Trophoblast cell (in vitro differentiated cells and primary cell): ENCODE measurements at regions not wholly inside any gene's neighbourhood (a gene's known extent, or its start where the extent isn't known, plus 50 kb on each side); places are given as distances from the start of the nearest gene placed in this dataset.

Experiments used
- DNase-seq, 2 donors: peaks; one replicate each; pipeline ENCODE4 v3.0.0-alpha.2; 2016
- H2AFZ ChIP-seq: 2 replicates; pipeline ENCODE4 v1.6.1; 2013; ENCODE audit warnings: low read length, moderate library complexity, mild to moderate bottlenecking; ENCODE audit not compliant: insufficient read depth, poor library complexity
- H2AK5ac ChIP-seq: 2 replicates; pipeline ENCODE4 v1.6.1; 2013; ENCODE audit warnings: mild to moderate bottlenecking, low read length
- H2BK120ac ChIP-seq: 2 replicates; pipeline ENCODE4 v1.6.1; 2013; ENCODE audit warnings: low read length, mild to moderate bottlenecking, moderate library complexity; ENCODE audit not compliant: insufficient read depth, poor library complexity
- H2BK12ac ChIP-seq: 2 replicates; pipeline ENCODE4 v1.6.1; 2013; ENCODE audit warnings: mild to moderate bottlenecking, low read length, moderate library complexity
- H2BK5ac ChIP-seq: 2 replicates; pipeline ENCODE4 v1.6.1; 2013; ENCODE audit warnings: low read length, low read depth, moderate library complexity, mild to moderate bottlenecking; ENCODE audit not compliant: poor library complexity
- H3K14ac ChIP-seq: 2 replicates; pipeline ENCODE4 v1.6.1; 2013; ENCODE audit warnings: mild to moderate bottlenecking, low read length
- H3K18ac ChIP-seq: 2 replicates; pipeline ENCODE4 v1.6.1; 2013; ENCODE audit warnings: mild to moderate bottlenecking, low read length
- H3K23ac ChIP-seq: 2 replicates; pipeline ENCODE4 v1.6.1; 2013; ENCODE audit warnings: low read length
- H3K27ac ChIP-seq: 2 replicates; pipeline ENCODE4 v1.5.1; 2013; ENCODE audit warnings: low read depth, mild to moderate bottlenecking, inconsistent platforms, low read length, moderate library complexity
- H3K27me3 ChIP-seq: 2 replicates; pipeline ENCODE4 v1.6.1; 2013; ENCODE audit warnings: inconsistent platforms, mild to moderate bottlenecking, low read length, moderate library complexity; ENCODE audit not compliant: insufficient read depth
- H3K36me3 ChIP-seq, 2 experiments: 1 replicate in 1 of 2; 2 replicates in 1 of 2; pipeline ENCODE4 v1.6.1; 2013; ENCODE audit warnings: low read length in 2 of 2, mild to moderate bottlenecking in 2 of 2, moderate library complexity in 1 of 2; ENCODE audit not compliant: insufficient read depth in 2 of 2, control insufficient read depth in 1 of 2
- H3K4ac ChIP-seq: 2 replicates; pipeline ENCODE4 v1.6.1; 2013; ENCODE audit warnings: low read depth, mild to moderate bottlenecking, low read length, moderate library complexity
- H3K4me1 ChIP-seq, 2 experiments: 1 replicate in 1 of 2; 2 replicates in 1 of 2; pipeline ENCODE4 v1.6.1; 2013; ENCODE audit warnings: low read length in 2 of 2, mild to moderate bottlenecking in 2 of 2, moderate library complexity in 1 of 2; ENCODE audit not compliant: insufficient read depth in 2 of 2, control insufficient read depth in 1 of 2
- H3K4me2 ChIP-seq: 2 replicates; pipeline ENCODE4 v1.6.1; 2013; ENCODE audit warnings: inconsistent platforms, mild to moderate bottlenecking, low read length, moderate library complexity
- H3K4me3 ChIP-seq: 2 replicates; pipeline ENCODE4 v1.5.1; 2013; ENCODE audit warnings: mild to moderate bottlenecking, low read depth, low read length, inconsistent platforms
- H3K79me1 ChIP-seq: one replicate; pipeline ENCODE4 v1.6.1; 2013; ENCODE audit warnings: low read length
- H3K79me2 ChIP-seq: 2 replicates; pipeline ENCODE4 v1.6.1; 2013; ENCODE audit warnings: low read length, mild to moderate bottlenecking; ENCODE audit not compliant: control insufficient read depth, insufficient read depth, poor library complexity
- H3K9ac ChIP-seq: 2 replicates; pipeline ENCODE4 v1.6.1; 2013; ENCODE audit warnings: mild to moderate bottlenecking, low read length
- H3K9me3 ChIP-seq: 2 replicates; pipeline ENCODE4 v1.6.1; 2013; ENCODE audit warnings: low read depth, mild to moderate bottlenecking, control low read depth, inconsistent platforms, low read length; ENCODE audit not compliant: insufficient read depth
- H4K12ac ChIP-seq: 2 replicates; pipeline ENCODE4 v1.6.1; 2013; ENCODE audit warnings: low read depth, mild to moderate bottlenecking, low read length, moderate library complexity
- H4K8ac ChIP-seq: 2 replicates; pipeline ENCODE4 v1.6.1; 2013; ENCODE audit warnings: low read depth, mild to moderate bottlenecking, low read length, moderate library complexity
- H4K91ac ChIP-seq: one replicate; pipeline ENCODE4 v1.6.1; 2013; ENCODE audit warnings: low read depth, mild to moderate bottlenecking, low read length, moderate library complexity
- WGBS: extraction: QIAGEN DNeasy Blood & Tissue Kit; methylation state at CpG from one replicate; pipeline ENCODE4 v1.1.7; 2013; ENCODE audit warnings: missing lambda C conversion rate; ENCODE audit not compliant: insufficient read length, insufficient coverage; ENCODE audit errors: extremely low coverage; 5-methylcytosine and 5-hydroxymethylcytosine counted together

DNA sequence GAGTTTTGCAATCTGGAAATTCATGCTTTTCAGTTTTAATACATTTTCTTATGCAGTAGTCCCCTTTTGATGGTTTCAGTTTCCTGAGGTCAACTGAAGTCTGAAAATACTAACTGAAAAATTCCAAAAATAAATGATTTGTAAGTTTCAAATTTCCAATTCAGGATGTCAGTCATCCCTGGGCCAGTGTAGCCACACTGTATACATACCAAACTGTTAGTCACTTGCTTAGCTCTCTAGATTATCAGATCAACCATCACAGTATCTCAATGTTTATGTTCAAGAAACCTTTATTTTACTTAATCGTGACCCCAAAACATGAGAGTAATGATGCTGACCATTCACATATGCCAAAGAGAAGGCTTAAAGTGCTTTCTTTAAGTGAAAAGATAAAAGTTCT is 715.5 kb downstream of the GBE1 start:
- H4K12ac ChIP-seq, result no peak overlapping the region

DNA sequence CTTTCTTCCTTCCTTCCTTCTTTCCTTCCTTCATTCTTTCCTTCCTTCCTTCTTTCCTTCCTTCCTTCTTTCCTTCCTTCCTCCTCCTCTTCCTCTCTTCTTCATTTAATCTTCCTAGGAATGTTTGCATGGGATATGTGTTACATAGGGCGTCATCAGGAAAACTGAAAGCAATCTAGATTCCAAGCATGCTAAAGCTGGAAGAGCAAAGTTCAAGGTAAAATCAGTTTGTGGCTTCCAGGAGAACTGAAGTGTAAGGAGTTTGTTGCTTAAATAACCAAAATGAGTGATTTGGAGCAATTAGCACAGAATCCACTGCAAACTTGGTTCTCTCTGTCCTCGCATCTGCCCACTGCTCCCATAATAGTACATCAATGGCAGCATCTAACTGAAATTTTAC is 716.2 kb downstream of the GBE1 start:
- Histone ChIP-seq H3K9ac (no peak overlapping the region), H3K4me2 (no peak overlapping the region), H3K14ac (no peak overlapping the region), H2BK120ac (no peak overlapping the region), H3K79me2 (no peaks in the 10 kb centered on the region), H3K4me1 (no peaks in the 10 kb centered on the region), H2AFZ (no peak overlapping the region), H3K9me3 (no peaks in the 10 kb centered on the region), H3K79me1 (no peaks in the 10 kb centered on the region), H4K8ac (no peak overlapping the region), H2BK5ac (no peak overlapping the region), H3K23ac (no peak overlapping the region), H3K27ac (no peak overlapping the region), H2AK5ac (no peak overlapping the region), H3K4ac (no peak overlapping the region), H2BK12ac (no peak overlapping the region), H4K91ac (no peak overlapping the region), H3K18ac (no peak overlapping the region), H3K27me3 (no peaks in the 10 kb centered on the region), H3K36me3 (no peaks in the 10 kb centered on the region), H4K12ac (no peak overlapping the region), H3K4me3 (no peak overlapping the region)
- peak in 1 of 2 donors; percentile 48 for DNase-seq
- WGBS, result no CpG with 5 or more reads among the region's 2 CpGs

More for the DNA sequence above, 715.5 kb downstream of the GBE1 start:
- Histone ChIP-seq H2BK5ac (no peak overlapping the region), H3K79me2 (no peaks in the 10 kb centered on the region), H2AFZ (no peak overlapping the region), H3K9me3 (no peaks in the 10 kb centered on the region), H2AK5ac (no peak overlapping the region), H3K4me2 (no peak overlapping the region), H3K14ac (no peak overlapping the region), H3K27me3 (no peaks in the 10 kb centered on the region), H3K23ac (no peak overlapping the region), H4K8ac (no peak overlapping the region), H4K91ac (no peak overlapping the region), H3K9ac (no peak overlapping the region), H3K4ac (no peak overlapping the region), H3K79me1 (no peaks in the 10 kb centered on the region), H3K27ac (no peak overlapping the region), H3K18ac (no peak overlapping the region), H3K4me3 (no peak overlapping the region), H2BK12ac (no peak overlapping the region), H3K36me3 (no peaks in the 10 kb centered on the region), H3K4me1 (no peaks in the 10 kb centered on the region), H2BK120ac (no peak overlapping the region)
- DNase-seq, result peak in 1 of 2 donors; percentile 35
- no CpG with 5 or more reads among the region's 1 CpG for WGBS

DNA sequence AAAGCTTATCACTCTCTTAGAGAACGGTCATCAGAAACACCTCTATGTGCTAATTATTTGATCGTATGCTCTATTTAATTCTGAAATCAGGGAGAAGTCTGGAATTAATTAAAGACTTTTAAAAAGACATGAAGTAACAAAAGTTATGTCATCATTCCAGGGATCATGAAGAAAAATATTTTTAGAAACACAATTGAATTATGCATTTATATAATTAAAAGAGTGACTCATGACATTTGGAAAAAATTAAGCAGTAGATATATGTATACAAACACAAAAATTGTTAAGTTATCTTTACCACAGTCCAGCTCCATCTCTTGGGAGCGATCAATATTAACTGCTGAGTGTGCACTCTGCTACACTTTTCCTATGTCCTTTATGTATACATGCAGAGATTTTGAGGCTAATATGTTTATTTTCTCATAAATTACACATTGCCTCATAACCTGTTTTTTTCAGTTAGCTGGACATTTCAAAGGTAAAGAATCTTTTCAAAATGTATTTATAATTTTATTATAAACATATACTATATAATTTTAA is 717.7 kb downstream of the GBE1 start:
- no peak overlapping the region for H3K27ac ChIP-seq
- H3K36me3 ChIP-seq, result no peaks in the 10 kb centered on the region
- H2AK5ac ChIP-seq, result no peak overlapping the region
- H3K14ac ChIP-seq, result no peak overlapping the region
- no peaks in the 10 kb centered on the region for H3K9me3 ChIP-seq
- H4K91ac ChIP-seq, result no peak overlapping the region
- no peak overlapping the region for H4K8ac ChIP-seq
- no peak overlapping the region for H2BK5ac ChIP-seq
- H3K79me2 ChIP-seq, result no peaks in the 10 kb centered on the region
- H2BK12ac ChIP-seq, result no peak overlapping the region
- no peak overlapping the region for H3K9ac ChIP-seq
- no peak overlapping the region for H2AFZ ChIP-seq
- no peak overlapping the region for H3K18ac ChIP-seq
- no peak overlapping the region for H3K4ac ChIP-seq
- no peak overlapping the region for H3K23ac ChIP-seq
- H2BK120ac ChIP-seq, result no peak overlapping the region
- WGBS, result no CpG with 5 or more reads among the region's 3 CpGs
- H3K4me1 ChIP-seq, result no peaks in the 10 kb centered on the region
- DNase-seq, result no peak
- no peaks in the 10 kb centered on the region for H3K79me1 ChIP-seq
- no peak overlapping the region for H3K4me2 ChIP-seq
- no peaks in the 10 kb centered on the region for H3K27me3 ChIP-seq
- no peak overlapping the region for H4K12ac ChIP-seq
- no peak overlapping the region for H3K4me3 ChIP-seq

DNA sequence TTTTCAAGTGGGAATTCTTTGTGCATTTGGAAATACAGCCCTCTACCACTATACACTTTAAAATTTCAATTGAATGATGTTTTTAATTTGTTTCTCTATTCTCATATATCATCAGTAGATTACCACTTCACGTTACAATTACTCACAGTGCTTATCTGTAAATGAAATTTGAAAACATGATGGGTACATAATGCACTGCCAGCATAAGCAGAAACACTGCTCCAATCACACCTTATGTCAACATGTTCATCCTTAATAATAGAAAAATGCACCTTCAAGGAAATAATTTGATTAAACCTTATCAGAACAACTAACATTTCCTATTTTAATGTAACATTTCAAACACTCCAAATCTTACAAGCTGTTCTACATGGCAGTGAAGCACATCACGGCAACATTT is 718.4 kb downstream of the GBE1 start:
- no peaks in the 10 kb centered on the region for H3K79me2 ChIP-seq
- H4K12ac ChIP-seq, result no peak overlapping the region
- H3K4ac ChIP-seq, result no peak overlapping the region

More for the DNA sequence above, 718.4 kb downstream of the GBE1 start:
- no peak overlapping the region for H2AK5ac ChIP-seq
- no peaks in the 10 kb centered on the region for H3K27me3 ChIP-seq
- H2BK5ac ChIP-seq, result no peak overlapping the region
- no peak overlapping the region for H3K18ac ChIP-seq
- H3K36me3 ChIP-seq, result no peaks in the 10 kb centered on the region
- H3K14ac ChIP-seq, result no peak overlapping the region
- H3K27ac ChIP-seq, result no peak overlapping the region
- no peak overlapping the region for H4K91ac ChIP-seq
- H3K9ac ChIP-seq, result no peak overlapping the region
- no peak for DNase-seq
- no peaks in the 10 kb centered on the region for H3K79me1 ChIP-seq
- no peak overlapping the region for H2BK12ac ChIP-seq
- no peak overlapping the region for H2BK120ac ChIP-seq
- no peak overlapping the region for H3K23ac ChIP-seq
- no peaks in the 10 kb centered on the region for H3K4me1 ChIP-seq
- WGBS, result no CpG with 5 or more reads among the region's 2 CpGs
- H3K9me3 ChIP-seq, result no peaks in the 10 kb centered on the region
- no peak overlapping the region for H4K8ac ChIP-seq
- no peak overlapping the region for H2AFZ ChIP-seq
- H3K4me3 ChIP-seq, result no peak overlapping the region
- H3K4me2 ChIP-seq, result no peak overlapping the region
